H1 (cell line): ENCODE measurements at regions not wholly inside any gene's neighbourhood (a gene's known extent, or its start where the extent isn't known, plus 50 kb on each side); places are given as distances from the start of the nearest gene placed in this dataset.
"Not testable (repeated sequence)": the region's sequence is repeated elsewhere in the genome, so short reads cannot be mapped to it uniquely, and the experiment has no call there.

ENCODE experiments used
- CTCF ChIA-PET: fragments of 300-600 bp; sonication (Branson Sonifier 250); formaldehyde crosslinking; loops from one replicate; lab custom pipeline; 2021; ENCODE audit not compliant: partially characterized antibody; lab: Charles Lee
- POLR2A ChIA-PET: fragments of 300-600 bp; sonication (Branson Sonifier 250); formaldehyde crosslinking; loops from one replicate; lab custom pipeline; 2021; ENCODE audit warnings: inconsistent platforms; ENCODE audit not compliant: partially characterized antibody; lab: Charles Lee
- DNase-seq, 2 experiments: peaks; one replicate each; pipeline versions ENCODE4 v3.0.0 to v3.0.0-alpha.2; 2010 to 2022; ENCODE audit warnings: low spot score in 2 of 2, low read depth in 1 of 2, mixed read lengths in 1 of 2
- FAIRE-seq: peaks from 2 replicates; lab custom pipeline; 2011; peaks lifted over from hg19 to GRCh38; lab: Jason Lieb, UNC
- H2AFZ ChIP-seq: 2 replicates; pipeline ENCODE4 v1.8.1; 2012; ENCODE audit warnings: low read length, inconsistent platforms
- H2AK5ac ChIP-seq: 2 replicates; pipeline ENCODE4 v1.6.1; 2013; ENCODE audit warnings: low read depth, low read length
- H2BK120ac ChIP-seq: replicated peaks from 2 replicates; pipeline ENCODE3; 2013; ENCODE audit warnings: low read depth, low read length, inconsistent platforms
- H2BK12ac ChIP-seq: 2 replicates; pipeline ENCODE4 v1.6.1; 2013; ENCODE audit warnings: low read depth, low read length
- H2BK15ac ChIP-seq: 2 replicates; pipeline ENCODE4 v1.6.1; 2013; ENCODE audit warnings: low read length
- H2BK20ac ChIP-seq: 2 replicates; pipeline ENCODE4 v1.6.1; 2013; ENCODE audit warnings: low read length
- H2BK5ac ChIP-seq: 2 replicates; pipeline ENCODE4 v1.6.1; 2013; ENCODE audit warnings: low read depth, low read length
- H3K14ac ChIP-seq: 2 replicates; pipeline ENCODE4 v1.6.1; 2013; ENCODE audit warnings: inconsistent platforms; ENCODE audit not compliant: insufficient read length
- H3K18ac ChIP-seq: 2 replicates; pipeline ENCODE4 v1.6.1; 2013; ENCODE audit warnings: low read length; ENCODE audit errors: extremely low read depth
- H3K23ac ChIP-seq: 2 replicates; pipeline ENCODE4 v1.6.1; 2013; ENCODE audit warnings: inconsistent platforms; ENCODE audit not compliant: insufficient read length
- H3K23me2 ChIP-seq: 2 replicates; pipeline ENCODE4 v1.6.1; 2013; ENCODE audit warnings: low read depth, low read length
- H3K27ac ChIP-seq: 2 replicates; pipeline ENCODE4 v1.6.1; 2011; ENCODE audit warnings: low read depth, low read length, inconsistent platforms
- H3K27me3 ChIP-seq, 4 experiments: replicated peaks in 1 of 4; 1 replicate in 1 of 4; 2 replicates in 3 of 4; pipeline versions ENCODE4 v1.6.1 to v1.8.1; 2011 to 2013; ENCODE audit warnings: low read length in 3 of 4, mild to moderate bottlenecking in 3 of 4, inconsistent platforms in 2 of 4, mixed read lengths in 2 of 4, moderate library complexity in 1 of 4; ENCODE audit not compliant: control insufficient read depth in 3 of 4, insufficient read depth in 3 of 4; ENCODE audit errors: extremely low read depth in 1 of 4
- H3K36me3 ChIP-seq, 4 experiments: 2 replicates each; pipeline versions ENCODE4 v1.6.1 to v1.8.1; 2011 to 2013; ENCODE audit warnings: mild to moderate bottlenecking in 4 of 4, low read length in 3 of 4, moderate library complexity in 2 of 4, control low read depth in 1 of 4, inconsistent platforms in 1 of 4; ENCODE audit not compliant: insufficient read depth in 4 of 4, control insufficient read depth in 2 of 4
- H3K4ac ChIP-seq: replicated peaks from 2 replicates; pipeline ENCODE3; 2013; ENCODE audit warnings: low read length, low read depth, mixed read lengths, inconsistent platforms; ENCODE audit not compliant: insufficient read length
- H3K4me1 ChIP-seq, 4 experiments: replicated peaks in 1 of 4; 1 replicate in 1 of 4; 2 replicates in 3 of 4; pipeline versions ENCODE4 v1.6.1 to v1.8.1; 2011 to 2013; ENCODE audit warnings: low read length in 3 of 4, inconsistent platforms in 2 of 4, mixed read lengths in 1 of 4; ENCODE audit not compliant: insufficient read depth in 4 of 4, control insufficient read depth in 3 of 4
- H3K4me2 ChIP-seq, 2 experiments: 2 replicates each; pipeline versions ENCODE4 v1.6.1 to v1.8.1; 2011 to 2013; ENCODE audit warnings: low read depth in 2 of 2, low read length in 2 of 2, control low read depth in 1 of 2, inconsistent platforms in 1 of 2, mild to moderate bottlenecking in 1 of 2; ENCODE audit not compliant: insufficient read depth in 1 of 2
- H3K4me3 ChIP-seq, 4 experiments: fragments of 200-600, 300-600 bp in 1 of 4; sonication (generic), shearing (Covaris generic), sonication (Bioruptor Twin) in 1 of 4; 2 replicates each; pipeline versions ENCODE4 v1.5.1 to v1.8.1; 2011 to 2016; ENCODE audit warnings: low read length in 4 of 4, low read depth in 3 of 4, control low read depth in 2 of 4, inconsistent platforms in 2 of 4, mild to moderate bottlenecking in 2 of 4, mixed read lengths in 1 of 4, moderate library complexity in 1 of 4; ENCODE audit not compliant: insufficient read depth in 2 of 4; ENCODE audit errors: extremely low read depth in 1 of 4
- H3K56ac ChIP-seq: replicated peaks from 2 replicates; pipeline ENCODE3; 2013; ENCODE audit warnings: low read depth, mild to moderate bottlenecking, mixed read lengths, low read length, inconsistent platforms; ENCODE audit not compliant: insufficient read length
- H3K79me1 ChIP-seq: 2 replicates; pipeline ENCODE4 v1.6.1; 2013; ENCODE audit warnings: low read depth, low read length, control low read depth
- H3K79me2 ChIP-seq, 2 experiments: 2 replicates each; pipeline versions ENCODE4 v1.6.1 to v1.8.1; 2012 to 2013; ENCODE audit warnings: low read length in 2 of 2, mild to moderate bottlenecking in 2 of 2, inconsistent platforms in 1 of 2; ENCODE audit not compliant: insufficient read depth in 2 of 2, control insufficient read depth in 1 of 2
- H3K9ac ChIP-seq, 4 experiments: replicated peaks in 1 of 4; 1 replicate in 1 of 4; 2 replicates in 3 of 4; pipeline versions ENCODE4 v1.6.1 to v1.8.1; 2011 to 2013; ENCODE audit warnings: low read depth in 3 of 4, low read length in 3 of 4, control low read depth in 2 of 4, mild to moderate bottlenecking in 2 of 4, moderate library complexity in 2 of 4, inconsistent platforms in 1 of 4; ENCODE audit errors: extremely low read depth in 1 of 4
- H3K9me3 ChIP-seq, 2 experiments: 2 replicates each; pipeline versions ENCODE4 v1.6.1 to v1.8.1; 2012 to 2013; ENCODE audit warnings: mild to moderate bottlenecking in 2 of 2, moderate library complexity in 2 of 2, control low read depth in 1 of 2, inconsistent platforms in 1 of 2, low read depth in 1 of 2, low read length in 1 of 2, mixed read lengths in 1 of 2; ENCODE audit not compliant: insufficient read depth in 2 of 2
- H4K20me1 ChIP-seq, 2 experiments: replicated peaks in 1 of 2; 2 replicates each; pipeline versions ENCODE3 to v1.8.1; 2011 to 2013; ENCODE audit warnings: inconsistent platforms in 2 of 2, low read length in 2 of 2, mild to moderate bottlenecking in 1 of 2; ENCODE audit not compliant: insufficient read depth in 2 of 2, control insufficient read depth in 1 of 2
- H4K5ac ChIP-seq: 2 replicates; pipeline ENCODE4 v1.6.1; 2013; ENCODE audit warnings: low read length, low read depth, mixed read lengths, inconsistent platforms; ENCODE audit not compliant: insufficient read length
- H4K8ac ChIP-seq: 2 replicates; pipeline ENCODE4 v1.8.0; 2013; ENCODE audit warnings: mild to moderate bottlenecking, moderate library complexity, low read length, inconsistent platforms; ENCODE audit not compliant: insufficient read depth; ENCODE audit errors: extremely low read depth
- H4K91ac ChIP-seq: replicated peaks from 2 replicates; pipeline ENCODE3; 2013; ENCODE audit warnings: low read length, mixed read lengths, inconsistent platforms; ENCODE audit not compliant: insufficient read length
- BCL11A ChIP-seq, 2 experiments: IDR thresholded peaks; one replicate each; pipeline ENCODE4 v1.6.1; 2011; ENCODE audit warnings: low read depth in 2 of 2, low read length in 2 of 2, mild to moderate bottlenecking in 2 of 2
- RBBP5 ChIP-seq: IDR thresholded peaks from 2 replicates; pipeline ENCODE4 v1.7.1; 2012; ENCODE audit warnings: low read depth, mild to moderate bottlenecking, inconsistent platforms, low read length, moderate library complexity, borderline replicate concordance
- TAF7 ChIP-seq: optimal IDR thresholded peaks from 2 replicates; pipeline ENCODE3; 2011; ENCODE audit warnings: low read depth, mild to moderate bottlenecking, inconsistent platforms, low read length, moderate library complexity, borderline replicate concordance
- WGBS, 2 experiments: shearing (Covaris generic) in 1 of 2; methylation state at CpG; one replicate each; pipeline versions ENCODE4 v1.1.6 to v1.1.7; 2013 to 2015; ENCODE audit warnings: low lambda C conversion rate in 2 of 2, mixed read lengths in 2 of 2, inconsistent platforms in 1 of 2, low coverage in 1 of 2, missing lambda C conversion rate in 1 of 2; ENCODE audit not compliant: insufficient replicate concordance in 2 of 2, insufficient coverage in 1 of 2, insufficient read length in 1 of 2; ENCODE audit errors: extremely low coverage in 1 of 2, missing lambda C conversion rate in 1 of 2; 5-methylcytosine and 5-hydroxymethylcytosine counted together

GRCh38 chr6:112683926-112684325 is 336.8 kb downstream of the RFPL4B start (continued):
- TF ChIP-seq TAF7 (no peak), RBBP5 (no peak), BCL11A (IDR thresholded peaks at IDR 0.05; ENCODE audit: low read depth in 2 of 2, low read length in 2 of 2) (no peak)

- H3K9me3 ChIP-seq, H2BK20ac ChIP-seq, FAIRE-seq, H3K4me2 ChIP-seq, H4K91ac ChIP-seq, H4K20me1 ChIP-seq, H3K4ac ChIP-seq, H2BK5ac ChIP-seq, DNase-seq, H4K8ac ChIP-seq, H2BK120ac ChIP-seq, H3K23me2 ChIP-seq, H3K79me2 ChIP-seq, H3K9ac ChIP-seq, H2BK12ac ChIP-seq, H2BK15ac ChIP-seq, H3K4me3 ChIP-seq, H3K27ac ChIP-seq, H4K5ac ChIP-seq, CTCF ChIA-PET, H3K23ac ChIP-seq, H3K27me3 ChIP-seq, POLR2A ChIA-PET, H2AK5ac ChIP-seq, H2AFZ ChIP-seq, H3K18ac ChIP-seq, H3K79me1 ChIP-seq, H3K4me1 ChIP-seq, H3K56ac ChIP-seq, H3K14ac ChIP-seq, H3K36me3 ChIP-seq: not testable (repeated sequence)
- 91% methylated on average over 10 of the region's 15 CpGs; no CpG with 5 or more reads in 1 of the 2 experiments for WGBS, 2 experiments
Measured at GRCh38 chr6:112685521-112686220, 338.5 kb downstream of the RFPL4B start.
